Heart left ventricle (tissue), 16 donors: ENCODE measurements at regions not wholly inside any gene's neighbourhood (a gene's known extent, or its start where the extent isn't known, plus 50 kb on each side); places are given as distances from the start of the nearest gene placed in this dataset.

Experiments used
- ATAC-seq, 4 donors: fragments of 200-7000 bp; cut with Tn5 transposase; one replicate each; pipeline ENCODE4 v1.9.1; 2020 to 2022; ENCODE audit warnings: moderate library complexity in 4 of 4, mild to moderate bottlenecking in 3 of 4, moderate number of reproducible peaks in 1 of 4
- DNase-seq, 5 donors: peaks; one replicate each; pipeline ENCODE4 v3.0.0-alpha.2; 2020
- H3K27ac ChIP-seq, 12 donors: fragments of 200-600 bp; sonication (generic) in 4 of 12; one replicate each; pipeline versions ENCODE4 v1.5.0 to v1.8.0; 2016 to 2022; ENCODE audit warnings: mild to moderate bottlenecking in 2 of 12
- H3K27me3 ChIP-seq, 9 donors: fragments of 200-600 bp; sonication (generic) in 2 of 9; one replicate each; pipeline versions ENCODE4 v1.5.1 to v1.8.0; 2016 to 2022; ENCODE audit warnings: mild to moderate bottlenecking in 3 of 9
- H3K36me3 ChIP-seq, 9 donors: fragments of 200-600 bp; sonication (generic) in 2 of 9; one replicate each; pipeline versions ENCODE4 v1.5.0 to v1.8.0; 2018 to 2022; ENCODE audit warnings: mild to moderate bottlenecking in 2 of 9
- H3K4me1 ChIP-seq, 12 donors: fragments of 200-600 bp; sonication (generic) in 4 of 12; one replicate each; pipeline versions ENCODE4 v1.5.0 to v1.8.0; 2016 to 2022; ENCODE audit warnings: mild to moderate bottlenecking in 3 of 12
- H3K4me3 ChIP-seq, 12 donors: fragments of 200-600 bp; sonication (generic) in 4 of 12; one replicate each; pipeline versions ENCODE4 v1.5.0 to v1.8.0; 2017 to 2022; ENCODE audit warnings: mild to moderate bottlenecking in 9 of 12, moderate library complexity in 4 of 12
- H3K9me3 ChIP-seq, 12 donors: fragments of 200-600 bp; sonication (generic) in 4 of 12; one replicate each; pipeline versions ENCODE4 v1.5.0 to v1.8.0; 2016 to 2022; ENCODE audit warnings: mild to moderate bottlenecking in 1 of 12
- POLR2A ChIP-seq, 2 donors: fragments of 450-650 bp; IDR thresholded peaks; one replicate each; pipeline ENCODE4 v1.6.1; 2017; ENCODE audit warnings: antibody characterized with exemption in 2 of 2, mild to moderate bottlenecking in 2 of 2, moderate library complexity in 2 of 2
- WGBS, 4 donors: extraction: QIAGEN DNeasy Blood & Tissue Kit in 2 of 4; methylation state at CpG; one replicate each; pipeline versions ENCODE4 v1.1.5 to v1.1.7; 2013 to 2018; 5-methylcytosine and 5-hydroxymethylcytosine counted together
- intact Hi-C, 10 donors: fragments of 100-400 bp; cut with DNase I; formaldehyde crosslinking; loops; one replicate each; pipeline versions ENCODE4 v1.11.1 to v1.14.2; 2022
- TF ChIP-seq, protein P1 (sequence below), 12 donors: fragments of 200-600 bp; sonication (generic) in 4 of 12; IDR thresholded peaks; one replicate each; pipeline versions ENCODE4 v1.5.0 to v1.8.0; 2018 to 2022; ENCODE audit warnings: antibody characterized with exemption in 12 of 12, mild to moderate bottlenecking in 5 of 12
- donor health status: ischemic (EF 13 %, LVEDD 7.1; RV severe dilation, severe dysfunction).
- donor health status: healthy with polysubstance abuse.
- donor health status: DM: no; HTN: yes; CAD: no.
- donor health status: DM: no; HTN: no; CAD: no.
- donor health status: ischemic (EF 25% LVEDD 6.9; RV normal size, moderate dysfunction).
- donor health status: ischemic (EF 25% LVEDD 5.7; RV mildly dilated, moderate dysfunction).
- donor health status: healthy.
- donor health status: DM: yes; HTN: yes; CAD: no.
- donor health status: ischemic (EF 35%, LVEDD 5.7; RV mildly dilated, moderate dysfunction).
- donor health status: nonischemic (EF 11% LVEDD 7.7; RV severe dilation, severe dysfunction).
- donor health status: DM: yes; HTN: yes; CAD: no.
- donor health status: PGD.
- donor health status: ischemic (EF 29% LVEDD 5.4; RV normal size, mild dysfunction).
- donor health status: nonischemic (EF 23%, LVEDD 6.1; RV moderate dilation, normal function).

DNA sequence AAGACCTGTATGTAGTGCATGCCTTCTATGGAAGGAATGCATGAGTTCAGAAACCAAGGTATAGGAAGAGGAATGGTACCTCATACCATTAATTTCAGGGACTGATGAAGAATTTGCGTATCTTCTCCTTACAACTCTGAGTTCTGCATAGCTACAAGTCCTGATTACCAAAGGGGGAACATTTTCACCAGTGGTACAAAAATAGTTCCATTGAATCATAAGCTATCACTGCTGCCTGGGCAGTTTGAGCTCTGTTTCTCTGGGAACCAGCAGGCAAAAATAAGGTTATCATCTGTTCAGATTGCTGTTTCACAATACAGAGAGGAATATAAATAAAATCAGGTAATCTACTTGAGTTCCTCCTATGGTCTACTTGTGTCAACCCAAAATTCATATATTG lies 77.9 kb upstream of the GNPDA2 start:
- TF ChIP-seq POLR2A (IDR thresholded peaks at IDR 0.05), result no peak
- TF ChIP-seq, protein P1, sequence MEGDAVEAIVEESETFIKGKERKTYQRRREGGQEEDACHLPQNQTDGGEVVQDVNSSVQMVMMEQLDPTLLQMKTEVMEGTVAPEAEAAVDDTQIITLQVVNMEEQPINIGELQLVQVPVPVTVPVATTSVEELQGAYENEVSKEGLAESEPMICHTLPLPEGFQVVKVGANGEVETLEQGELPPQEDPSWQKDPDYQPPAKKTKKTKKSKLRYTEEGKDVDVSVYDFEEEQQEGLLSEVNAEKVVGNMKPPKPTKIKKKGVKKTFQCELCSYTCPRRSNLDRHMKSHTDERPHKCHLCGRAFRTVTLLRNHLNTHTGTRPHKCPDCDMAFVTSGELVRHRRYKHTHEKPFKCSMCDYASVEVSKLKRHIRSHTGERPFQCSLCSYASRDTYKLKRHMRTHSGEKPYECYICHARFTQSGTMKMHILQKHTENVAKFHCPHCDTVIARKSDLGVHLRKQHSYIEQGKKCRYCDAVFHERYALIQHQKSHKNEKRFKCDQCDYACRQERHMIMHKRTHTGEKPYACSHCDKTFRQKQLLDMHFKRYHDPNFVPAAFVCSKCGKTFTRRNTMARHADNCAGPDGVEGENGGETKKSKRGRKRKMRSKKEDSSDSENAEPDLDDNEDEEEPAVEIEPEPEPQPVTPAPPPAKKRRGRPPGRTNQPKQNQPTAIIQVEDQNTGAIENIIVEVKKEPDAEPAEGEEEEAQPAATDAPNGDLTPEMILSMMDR (IDR thresholded peaks at IDR 0.05), result no peak
- no peak overlapping the region for H3K4me3 ChIP-seq
- peaks cover 0 to 9% (median 0%) of the 10 kb centered on the region in 12 donors for H3K9me3 ChIP-seq
- intact Hi-C loops, result no loop called here
- H3K4me1 ChIP-seq, result peaks cover 0 to 5% (median 0%) of the 10 kb centered on the region in 12 donors
- no peaks in the 10 kb centered on the region for H3K27me3 ChIP-seq
- ATAC-seq, result peak; percentile 48 to 86 (median 82)
- WGBS, 4 donors, result 50 to 83% (median 67%) methylated on average over 1 of the region's 1 CpG
- H3K36me3 ChIP-seq, result no peaks in the 10 kb centered on the region
- no peak for DNase-seq
- peak overlapping the region in 5 of 12 donors; percentile 47 to 67 (median 57) for H3K27ac ChIP-seq

DNA sequence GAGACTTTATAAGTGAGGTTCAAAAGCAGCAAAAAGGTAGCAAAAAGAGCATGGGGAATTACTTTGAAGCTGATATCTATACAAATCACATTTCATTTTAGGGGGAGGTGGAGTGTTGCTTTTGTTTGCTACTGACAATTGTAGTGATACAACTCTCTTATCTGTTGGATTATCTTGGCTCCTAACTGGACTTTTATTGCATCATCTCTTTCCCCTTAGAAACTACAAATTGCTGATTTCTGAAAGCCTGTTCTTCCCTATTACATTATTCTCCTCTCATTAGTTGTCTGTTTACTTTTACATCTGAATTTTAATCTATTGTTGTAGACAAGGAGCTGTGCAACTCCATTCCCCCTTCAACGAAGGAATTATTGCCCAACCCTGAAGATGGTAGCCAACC lies 75.0 kb upstream of the GNPDA2 start:
- Histone ChIP-seq H3K4me3 (no peak overlapping the region), H3K27ac (no peak overlapping the region), H3K9me3 (peaks cover 0 to 27% (median 7%) of the 10 kb centered on the region in 12 donors), H3K27me3 (no peaks in the 10 kb centered on the region), H3K4me1 (peaks cover 0 to 5% (median 0%) of the 10 kb centered on the region in 12 donors), H3K36me3 (no peaks in the 10 kb centered on the region)
- intact Hi-C loops, result no loop called here
- TF ChIP-seq, protein P1 (IDR thresholded peaks at IDR 0.05), result no peak
- no peak for TF ChIP-seq POLR2A (IDR thresholded peaks at IDR 0.05)
- 53 to 64% (median 61%) methylated on average over 1 of the region's 1 CpG for WGBS, 4 donors
- ATAC-seq (no peak), DNase-seq (no peak)

- H3K4me3 ChIP-seq, result no peak overlapping the region
- DNase-seq (no peak), ATAC-seq (no peak)
- no peak overlapping the region for H3K27ac ChIP-seq
- WGBS, 4 donors, result 67 to 76% (median 74%) methylated on average over 6 to 7 of the region's 7 CpGs
- intact Hi-C loops, result no loop called here
- peaks cover 0 to 16% (median 0%) of the 10 kb centered on the region in 12 donors for H3K9me3 ChIP-seq
- H3K36me3 ChIP-seq, result no peaks in the 10 kb centered on the region
- H3K4me1 ChIP-seq, result no peaks in the 10 kb centered on the region
- TF ChIP-seq, protein P1 (IDR thresholded peaks at IDR 0.05), result no peak
- no peak for TF ChIP-seq POLR2A (IDR thresholded peaks at IDR 0.05)
- no peaks in the 10 kb centered on the region for H3K27me3 ChIP-seq
Observed at GRCh38 chr4:44791831-44792230, 65.5 kb upstream of the GNPDA2 start.

DNA sequence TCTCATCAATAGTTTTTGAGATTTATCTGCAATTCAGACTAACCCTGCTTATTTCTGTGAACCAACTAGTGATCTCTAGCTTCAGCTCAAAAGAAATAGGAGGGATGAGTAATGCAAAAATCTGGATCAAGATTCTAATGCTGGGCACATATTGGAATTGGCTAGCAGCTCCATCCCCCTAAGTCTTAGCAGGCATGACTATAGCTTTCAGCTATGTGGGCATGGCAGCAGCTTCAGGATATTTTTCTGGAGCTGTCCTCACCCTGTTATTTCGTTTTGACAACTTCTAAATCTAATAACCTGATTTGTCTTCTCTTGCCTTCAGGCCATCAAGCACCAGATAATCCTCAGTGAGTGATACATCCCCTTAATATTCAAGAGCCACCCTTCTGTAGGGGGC lies 50.8 kb upstream of the GNPDA2 start:
- TF ChIP-seq POLR2A (IDR thresholded peaks at IDR 0.05), result no peak
- TF ChIP-seq, protein P1 (IDR thresholded peaks at IDR 0.05), result no peak
- no peaks in the 10 kb centered on the region for H3K27me3 ChIP-seq
- ATAC-seq (no peak), DNase-seq (no peak)
- no peaks in the 10 kb centered on the region for H3K4me1 ChIP-seq
- H3K27ac ChIP-seq, result no peak overlapping the region
- H3K4me3 ChIP-seq, result no peak overlapping the region
- peaks cover 0 to 17% (median 7%) of the 10 kb centered on the region in 12 donors for H3K9me3 ChIP-seq
- intact Hi-C loops, result no loop called here
- WGBS, 4 donors, result 13 to 29% (median 17%) methylated on average over 1 of the region's 1 CpG
- H3K36me3 ChIP-seq, result no peaks in the 10 kb centered on the region
